T-helper 9 cell (primary cell): ENCODE measurements at regions not wholly inside any gene's neighbourhood (a gene's known extent, or its start where the extent isn't known, plus 50 kb on each side); places are given as distances from the start of the nearest gene placed in this dataset.

Experiments used
- DNase-seq: peaks from one replicate; pipeline ENCODE4 v3.0.0-alpha.2; 2020

DNA sequence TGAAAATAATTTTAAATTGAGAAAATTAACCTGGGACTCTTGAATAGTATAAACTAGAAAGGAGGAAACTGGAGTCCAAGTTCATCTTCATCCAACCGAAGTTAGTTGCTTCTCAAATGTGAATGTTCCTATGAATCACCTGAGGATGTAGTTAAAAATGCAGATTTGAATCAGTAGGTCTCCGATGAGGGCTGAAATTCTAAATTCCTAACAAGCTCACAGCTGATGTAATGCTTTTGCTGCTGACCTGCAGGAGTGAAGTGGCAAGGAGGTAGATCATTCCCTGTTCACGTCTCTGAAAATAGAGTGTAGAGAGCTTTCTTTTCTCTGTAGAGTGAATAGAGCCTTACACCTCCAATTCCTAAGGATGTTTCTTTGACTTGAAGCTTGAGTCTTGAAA lies 685.5 kb downstream of the CPS1 start:
- DNase-seq, result no peak

DNA sequence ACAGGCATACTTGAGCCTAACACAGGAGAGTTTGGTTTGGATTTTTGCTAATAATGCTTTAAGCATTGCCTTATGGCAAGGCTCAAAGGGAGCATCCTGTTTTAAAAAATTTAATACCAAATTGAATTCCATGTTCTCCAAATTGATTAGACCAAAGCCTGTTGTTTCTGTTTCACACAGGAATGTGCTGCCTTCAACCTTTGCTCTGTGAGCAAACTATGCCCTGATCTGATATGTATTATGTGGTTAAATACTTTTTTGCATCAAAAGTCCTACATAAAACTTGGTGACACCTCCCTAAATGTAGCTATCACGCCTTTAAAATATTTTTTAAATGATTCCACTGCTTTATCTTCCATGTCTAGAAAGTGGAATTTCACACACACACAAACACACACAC lies 691.4 kb downstream of the CPS1 start:
- no peak for DNase-seq

DNA sequence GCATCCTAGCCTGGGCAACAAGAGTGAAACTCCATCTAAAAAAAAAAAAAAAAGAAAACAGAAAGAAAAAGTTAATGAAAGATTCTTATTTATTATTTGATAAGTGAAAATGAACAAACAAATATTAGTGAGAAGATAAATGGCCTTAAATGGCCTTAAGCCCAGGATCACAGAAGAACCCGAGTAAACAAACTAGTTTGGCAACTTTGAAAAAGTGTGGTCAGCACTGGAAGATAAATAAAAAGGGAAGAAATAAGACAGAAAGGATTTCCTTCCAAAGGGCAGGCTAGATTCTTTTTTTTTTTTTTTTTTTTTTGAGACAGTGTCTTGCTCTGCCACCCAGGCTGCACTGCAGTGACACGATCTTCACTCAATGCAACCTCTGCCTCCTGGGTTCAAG lies 692.4 kb downstream of the CPS1 start:
- DNase-seq, result no peak

DNA sequence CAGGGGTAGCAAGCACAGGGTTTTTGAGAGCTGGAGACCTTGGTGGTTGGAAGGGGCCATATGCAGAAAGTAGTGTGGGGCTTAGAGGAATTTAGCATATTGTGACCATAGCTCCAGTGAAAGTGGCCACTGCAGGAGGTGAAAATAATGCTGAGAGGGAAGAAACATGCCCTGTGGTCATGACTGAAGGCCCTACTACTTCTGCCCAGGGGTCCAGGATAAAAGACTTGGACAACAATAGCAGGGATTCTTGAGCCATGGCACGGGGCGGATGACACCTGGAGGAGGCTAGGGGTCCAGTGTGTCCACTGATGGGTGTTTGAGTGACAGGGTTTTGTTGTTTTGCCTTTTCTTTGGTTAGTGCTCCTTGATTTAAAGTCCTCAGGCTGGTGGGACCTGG lies 694.6 kb downstream of the CPS1 start:
- no peak for DNase-seq

DNA sequence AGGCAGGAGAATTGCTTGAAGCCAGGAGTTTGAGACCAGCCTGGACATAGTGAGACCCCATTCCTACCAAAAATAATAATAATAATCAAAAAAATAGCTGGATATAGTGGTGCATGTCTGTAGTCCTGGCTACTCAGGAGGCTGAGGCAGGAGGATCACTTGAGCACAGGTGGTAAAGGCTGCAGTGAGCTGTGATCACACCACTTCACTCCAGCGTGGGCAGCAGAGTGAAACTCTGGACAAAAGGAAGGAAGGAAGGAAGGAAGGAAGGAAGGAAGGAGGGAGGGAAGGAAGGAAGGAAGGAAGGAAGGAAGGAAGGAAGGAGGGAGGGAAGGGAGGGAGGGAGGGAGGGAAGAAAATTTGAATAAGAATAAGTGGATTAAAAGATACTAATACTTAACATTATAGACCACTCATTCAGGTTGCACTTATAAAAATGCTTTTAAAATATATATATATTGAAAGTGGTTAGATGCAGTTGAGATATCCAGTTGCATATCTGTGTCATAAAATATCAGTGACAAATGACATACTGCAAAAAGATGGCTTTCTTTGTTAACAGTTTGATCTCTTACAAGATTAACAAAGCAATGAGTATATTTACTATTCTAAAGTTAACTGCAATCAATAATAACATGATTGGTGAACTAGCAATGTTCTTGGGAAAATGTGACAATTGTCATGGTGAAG lies 702.4 kb downstream of the CPS1 start:
- DNase-seq, result no peak

DNA sequence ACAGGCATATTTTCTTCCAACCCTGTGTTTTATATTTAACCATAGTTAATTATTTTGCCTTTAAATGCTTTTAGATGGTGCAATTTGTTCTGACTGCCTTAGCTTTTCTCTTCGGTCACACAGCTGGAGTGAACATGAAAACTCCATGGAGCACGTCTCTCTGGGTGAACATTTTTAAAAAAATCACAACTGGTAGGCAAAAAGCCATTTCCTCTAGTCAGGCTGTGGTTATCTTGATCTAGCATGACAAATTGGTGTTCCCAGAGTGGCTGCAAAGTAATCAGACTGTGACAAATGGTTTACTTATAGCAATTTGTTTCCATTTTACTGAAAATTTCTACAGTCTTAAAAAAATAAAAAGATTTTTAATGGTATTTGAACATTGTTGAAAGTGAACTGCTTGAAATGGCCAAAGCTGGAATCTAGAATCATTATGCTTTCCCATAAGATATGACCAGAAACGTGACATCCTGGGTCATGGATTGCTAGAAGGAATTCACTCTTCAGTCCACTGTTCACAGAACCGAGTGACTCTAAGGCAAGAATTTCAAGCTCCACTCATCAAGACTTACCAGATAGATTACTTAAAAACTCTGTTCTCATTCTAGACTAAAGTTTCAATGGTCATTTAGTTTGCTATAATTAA lies 703.6 kb downstream of the CPS1 start:
- DNase-seq, result no peak

DNA sequence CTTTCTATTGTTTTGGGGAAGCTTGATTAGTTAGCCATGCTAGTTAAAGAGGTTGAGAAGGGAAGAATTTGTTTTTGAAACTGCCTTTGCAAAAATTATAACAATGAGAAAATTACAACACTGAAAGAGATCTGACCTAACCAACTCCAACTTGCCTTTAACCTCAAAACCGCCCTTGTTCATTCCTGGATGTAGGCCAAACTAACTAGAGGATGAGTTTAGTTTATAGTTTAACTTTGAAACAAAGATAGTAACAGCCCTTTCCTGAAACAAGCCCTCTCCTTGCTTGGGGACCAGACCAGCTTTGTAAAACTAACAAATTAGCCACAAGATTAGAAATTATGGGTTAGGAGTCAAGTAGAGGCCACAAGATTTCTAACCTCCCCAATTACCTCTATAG lies 713.9 kb downstream of the CPS1 start:
- DNase-seq, result no peak

DNA sequence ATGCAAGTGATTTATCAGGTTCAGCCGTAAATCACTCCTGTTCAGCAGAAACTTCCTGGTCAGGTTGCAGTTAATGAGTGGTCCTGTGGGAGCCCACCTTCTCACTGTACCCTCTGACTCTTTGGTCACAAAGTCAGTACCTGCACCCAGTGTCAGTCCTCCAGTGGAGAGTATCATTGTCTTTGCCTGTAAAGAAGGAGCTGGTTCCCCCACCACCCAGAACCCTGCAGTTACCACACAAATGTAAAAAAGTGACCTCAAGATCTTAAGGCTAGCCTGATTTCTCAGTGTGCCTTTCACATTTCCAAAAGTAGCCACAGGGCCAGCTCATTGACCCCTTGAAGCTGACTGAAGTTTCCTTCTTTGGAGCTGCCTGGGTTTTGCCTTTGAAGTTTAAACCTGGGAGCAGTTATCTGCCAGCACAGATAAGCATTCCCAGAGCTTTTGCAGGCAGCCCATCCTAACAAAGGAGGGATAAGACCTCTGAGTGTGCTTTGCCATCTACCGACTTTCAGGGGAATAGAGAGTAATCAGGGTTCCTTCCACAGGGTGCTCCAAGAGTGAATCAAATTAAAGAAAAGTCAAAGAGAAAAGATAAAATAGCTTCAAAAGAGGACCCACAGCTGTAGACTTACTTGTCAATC lies 725.2 kb downstream of the CPS1 start:
- DNase-seq, result no peak

DNA sequence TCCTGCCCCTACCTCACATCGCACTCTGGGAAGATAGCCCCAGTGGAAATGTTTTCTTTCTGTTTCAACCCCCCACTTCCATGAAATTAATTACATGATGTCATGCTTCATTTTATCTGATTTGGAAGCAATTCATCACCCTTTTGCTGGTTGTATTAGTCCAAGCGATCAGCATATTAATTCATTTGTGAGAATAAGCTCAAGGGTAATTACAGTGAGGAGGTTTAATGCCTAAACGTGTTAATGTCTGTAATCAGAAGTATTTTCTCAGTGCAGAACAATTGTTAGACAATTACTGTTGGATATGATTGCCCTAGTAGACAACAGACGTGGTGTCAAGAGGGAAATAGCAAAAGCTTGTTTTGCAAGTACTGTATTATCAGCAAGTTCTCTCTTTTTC lies 746.3 kb downstream of the CPS1 start:
- DNase-seq, result no peak

DNA sequence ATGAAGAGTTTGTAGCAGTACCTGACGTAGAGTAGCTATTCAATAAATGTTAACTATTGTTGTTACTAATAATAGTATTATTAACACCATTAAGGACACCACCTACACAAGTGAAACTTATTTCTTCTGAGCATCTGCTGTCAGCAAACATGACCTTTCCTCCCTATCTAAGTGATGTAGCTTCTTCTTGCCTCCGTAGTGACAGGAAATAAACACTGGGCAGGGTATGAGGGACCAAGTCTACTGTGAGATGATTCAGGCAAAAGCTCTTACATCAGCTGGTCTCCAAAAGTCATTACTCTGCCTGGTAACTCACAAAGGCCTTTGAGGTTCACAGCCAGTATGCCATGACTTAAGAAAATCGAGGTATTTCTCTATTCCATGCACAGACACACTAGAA lies 750.5 kb downstream of the CPS1 start:
- no peak for DNase-seq
